Transverse colon (tissue), 4 donors: ENCODE measurements at regions not wholly inside any gene's neighbourhood (a gene's known extent, or its start where the extent isn't known, plus 50 kb on each side); places are given as distances from the start of the nearest gene placed in this dataset.

ENCODE experiments used
- DNase-seq: peaks from one replicate; pipeline ENCODE4 v3.0.0-alpha.2; 2019
- H3K27ac ChIP-seq, 4 donors: fragments of 200-600 bp; sonication (generic); 2 replicates each; pipeline ENCODE4 v1.5.1; 2016 to 2018; ENCODE audit warnings: inconsistent platforms in 4 of 4
- H3K27me3 ChIP-seq: fragments of 200-600 bp; sonication (generic); 2 replicates; pipeline ENCODE4 v1.5.1; 2017; ENCODE audit warnings: inconsistent platforms
- H3K36me3 ChIP-seq, 4 donors: fragments of 200-600 bp; sonication (generic); 2 replicates each; pipeline ENCODE4 v1.5.1; 2017 to 2019; ENCODE audit warnings: inconsistent platforms in 4 of 4
- H3K4me1 ChIP-seq, 4 donors: fragments of 200-600 bp; sonication (generic); 2 replicates each; pipeline ENCODE4 v1.5.1; 2017 to 2020; ENCODE audit warnings: inconsistent platforms in 4 of 4
- H3K4me3 ChIP-seq, 4 donors: fragments of 200-600 bp; sonication (generic); 1 replicate in 1 of 4; 2 replicates in 3 of 4; pipeline versions ENCODE4 v1.5.1 to v1.6.1; 2017 to 2019; ENCODE audit warnings: inconsistent platforms in 4 of 4
- H3K9me3 ChIP-seq, 2 donors: fragments of 200-600 bp; sonication (generic); 2 replicates each; pipeline ENCODE4 v1.5.1; 2017 to 2019; ENCODE audit warnings: inconsistent platforms in 2 of 2
- EP300 ChIP-seq: sonication (generic); formaldehyde crosslinking; IDR thresholded peaks from one replicate; pipeline ENCODE4 v1.6.1; 2017; ENCODE audit warnings: antibody characterized with exemption, low read depth
- POLR2A ChIP-seq: fragments of 450-650 bp; IDR thresholded peaks from one replicate; pipeline ENCODE4 v1.6.1; 2016; ENCODE audit warnings: antibody characterized with exemption, mild to moderate bottlenecking, moderate library complexity
- POLR2AphosphoS5 ChIP-seq, 3 donors: sonication (generic); formaldehyde crosslinking; IDR thresholded peaks; one replicate each; pipeline ENCODE4 v1.6.1; 2016; ENCODE audit warnings: antibody characterized with exemption in 3 of 3
- WGBS, 2 donors: methylation state at CpG; one replicate each; pipeline ENCODE4 v1.1.5; 2018; ENCODE audit warnings: low coverage in 1 of 2; 5-methylcytosine and 5-hydroxymethylcytosine counted together
- in situ Hi-C, 4 donors: fragments of 200-750 bp; cut with MboI; loops; one replicate each; pipeline versions ENCODE4 v1.15.0 to v1.15.1; 2017; ENCODE audit warnings: low sequenced_read_pairs in 3 of 4, low pct_ligation_motif_present in 1 of 4, low pct_unique_long_range_greater_than_20kb in 1 of 4
- intact Hi-C: fragments of 100-400 bp; cut with DNase I; formaldehyde crosslinking; loops from one replicate; pipeline ENCODE4 v1.15.1; 2023; ENCODE audit warnings: low total_unique reads
- TF ChIP-seq, protein P1 (sequence below), 5 experiments: fragments of 200-600 bp in 3 of 5; fragments of 450-650 bp in 2 of 5; sonication (generic) in 3 of 5; IDR thresholded peaks; 1 replicate in 2 of 5; 2 replicates in 3 of 5; pipeline ENCODE4 v1.5.1; 2016 to 2017; ENCODE audit warnings: antibody characterized with exemption in 5 of 5, inconsistent platforms in 3 of 5, mild to moderate bottlenecking in 2 of 5, moderate library complexity in 1 of 5

DNA sequence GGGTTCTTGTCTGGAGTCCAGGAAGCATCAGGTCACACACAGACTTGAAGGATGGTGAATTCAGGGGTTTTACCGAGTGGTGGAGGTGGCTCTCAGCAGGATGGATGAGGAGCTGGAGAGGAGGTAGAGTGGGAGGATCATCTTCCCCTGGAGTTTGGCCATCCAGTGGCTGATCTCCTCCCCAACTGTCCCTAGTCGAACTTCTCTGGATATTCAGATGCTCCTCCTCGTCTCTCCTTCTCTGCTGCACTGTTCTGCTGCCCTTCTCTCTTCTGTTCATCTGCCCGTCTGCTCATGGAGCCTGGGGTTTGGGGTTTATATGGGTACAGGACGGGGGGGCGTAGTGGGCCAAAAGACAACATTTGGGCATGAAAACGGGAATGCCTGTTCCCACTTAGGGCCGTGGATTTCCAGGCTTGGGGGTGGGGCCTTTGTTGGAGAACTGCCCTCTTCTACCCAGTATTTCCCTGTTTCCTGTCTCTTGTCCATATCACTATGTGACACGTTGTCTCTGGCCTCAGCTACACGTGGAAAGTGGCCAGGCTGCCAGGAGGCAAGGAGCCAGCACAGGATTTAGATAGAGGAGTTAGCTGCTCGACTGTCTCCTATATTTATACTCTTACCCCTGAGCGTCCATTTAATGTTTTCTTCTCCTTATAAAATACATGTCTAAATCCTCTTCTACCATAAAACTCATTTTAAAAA is 76.7 kb downstream of the SIPA1L2 start:
- intact Hi-C loops = no loop called here
- Histone ChIP-seq H3K4me1 (peaks cover 4 to 61% (median 25%) of the 10 kb centered on the region in 4 donors), H3K27ac (peak overlapping the region in 3 of 4 donors; percentile 10 to 49 (median 31)), H3K4me3 (no peak overlapping the region), H3K36me3 (no peaks in the 10 kb centered on the region), H3K27me3 (no peaks in the 10 kb centered on the region), H3K9me3 (no peaks in the 10 kb centered on the region)
- whole genome bisulfite sequencing, 2 donors = 19 to 54% methylated on average over 4 to 12 of the region's 12 CpGs
- TF ChIP-seq POLR2A = no peak
- TF ChIP-seq, protein P1, sequence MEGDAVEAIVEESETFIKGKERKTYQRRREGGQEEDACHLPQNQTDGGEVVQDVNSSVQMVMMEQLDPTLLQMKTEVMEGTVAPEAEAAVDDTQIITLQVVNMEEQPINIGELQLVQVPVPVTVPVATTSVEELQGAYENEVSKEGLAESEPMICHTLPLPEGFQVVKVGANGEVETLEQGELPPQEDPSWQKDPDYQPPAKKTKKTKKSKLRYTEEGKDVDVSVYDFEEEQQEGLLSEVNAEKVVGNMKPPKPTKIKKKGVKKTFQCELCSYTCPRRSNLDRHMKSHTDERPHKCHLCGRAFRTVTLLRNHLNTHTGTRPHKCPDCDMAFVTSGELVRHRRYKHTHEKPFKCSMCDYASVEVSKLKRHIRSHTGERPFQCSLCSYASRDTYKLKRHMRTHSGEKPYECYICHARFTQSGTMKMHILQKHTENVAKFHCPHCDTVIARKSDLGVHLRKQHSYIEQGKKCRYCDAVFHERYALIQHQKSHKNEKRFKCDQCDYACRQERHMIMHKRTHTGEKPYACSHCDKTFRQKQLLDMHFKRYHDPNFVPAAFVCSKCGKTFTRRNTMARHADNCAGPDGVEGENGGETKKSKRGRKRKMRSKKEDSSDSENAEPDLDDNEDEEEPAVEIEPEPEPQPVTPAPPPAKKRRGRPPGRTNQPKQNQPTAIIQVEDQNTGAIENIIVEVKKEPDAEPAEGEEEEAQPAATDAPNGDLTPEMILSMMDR (IDR thresholded peaks at IDR 0.05) = no peak
- peak in 2 of 3 donors; percentile 14 to 26 for TF ChIP-seq POLR2AphosphoS5 (IDR thresholded peaks at IDR 0.05)
- DNase-seq = peak; percentile 30
- in situ Hi-C loops = no loop called here

DNA sequence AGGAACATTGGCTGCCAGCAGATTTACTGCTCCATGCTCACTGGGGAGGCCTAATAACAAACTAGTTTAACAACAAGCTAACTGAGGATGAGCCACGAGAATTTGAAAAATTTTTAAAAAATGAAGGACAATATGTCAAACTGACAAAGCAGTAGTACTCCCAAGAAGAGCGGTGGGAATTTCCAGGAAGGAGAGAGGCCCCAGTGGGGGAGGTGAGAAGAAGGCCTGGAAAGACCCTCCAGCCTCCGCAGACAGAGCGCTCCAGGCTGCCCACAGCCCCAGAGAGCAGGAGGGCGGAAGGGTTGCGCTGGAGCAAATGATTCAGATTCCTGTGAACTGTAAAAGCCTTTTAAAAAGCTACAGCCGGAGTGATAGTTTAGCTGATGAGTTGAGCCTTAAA is 78.5 kb downstream of the SIPA1L2 start:
- no peak overlapping the region for H3K27ac ChIP-seq
- intact Hi-C loops = no loop called here
- no peak for DNase-seq
- no peaks in the 10 kb centered on the region for H3K9me3 ChIP-seq
- no peak overlapping the region for H3K4me3 ChIP-seq
- in situ Hi-C loops = no loop called here
- H3K36me3 ChIP-seq = no peaks in the 10 kb centered on the region
- 85 to 87% methylated on average over 6 to 7 of the region's 7 CpGs for WGBS, 2 donors
- TF ChIP-seq POLR2A = no peak
- no peak for TF ChIP-seq EP300
- TF ChIP-seq, protein P1 (IDR thresholded peaks at IDR 0.05) = no peak
- no peak for TF ChIP-seq POLR2AphosphoS5 (IDR thresholded peaks at IDR 0.05)
- H3K4me1 ChIP-seq = peaks cover 4 to 48% (median 16%) of the 10 kb centered on the region in 4 donors
- H3K27me3 ChIP-seq = no peaks in the 10 kb centered on the region

DNA sequence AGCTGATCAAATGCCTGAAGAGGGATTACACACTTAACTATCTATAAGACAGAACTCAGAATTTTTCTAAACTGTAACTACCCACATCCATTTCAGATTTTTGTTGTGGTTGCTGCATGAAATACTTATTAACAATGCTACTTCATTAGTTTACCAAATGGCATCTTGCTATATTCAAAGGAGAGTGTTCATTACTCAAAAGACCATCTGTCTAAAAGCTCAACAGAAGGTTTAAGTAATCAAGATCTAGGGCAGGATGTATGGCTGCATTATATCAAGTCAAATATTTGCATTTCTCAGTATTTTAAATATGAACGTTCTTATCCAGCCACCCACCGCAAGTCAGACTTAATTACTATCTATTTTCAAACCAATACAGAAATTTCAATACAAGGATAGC is 79.9 kb downstream of the SIPA1L2 start:
- H3K27me3 ChIP-seq = no peaks in the 10 kb centered on the region
- intact Hi-C loops (no loop called here), in situ Hi-C loops (no loop called here)
- H3K9me3 ChIP-seq = no peaks in the 10 kb centered on the region
- no peaks in the 10 kb centered on the region for H3K36me3 ChIP-seq
- peaks cover 4 to 35% (median 13%) of the 10 kb centered on the region in 4 donors for H3K4me1 ChIP-seq
- WGBS, 2 donors = 38 to 40% methylated on average over 2 of the region's 2 CpGs
- H3K27ac ChIP-seq = no peak overlapping the region
- DNase-seq = no peak
- no peak overlapping the region for H3K4me3 ChIP-seq
- no peak for TF ChIP-seq EP300
- no peak for TF ChIP-seq POLR2A
- TF ChIP-seq, protein P1 (IDR thresholded peaks at IDR 0.05) = no peak
- no peak for TF ChIP-seq POLR2AphosphoS5 (IDR thresholded peaks at IDR 0.05)

DNA sequence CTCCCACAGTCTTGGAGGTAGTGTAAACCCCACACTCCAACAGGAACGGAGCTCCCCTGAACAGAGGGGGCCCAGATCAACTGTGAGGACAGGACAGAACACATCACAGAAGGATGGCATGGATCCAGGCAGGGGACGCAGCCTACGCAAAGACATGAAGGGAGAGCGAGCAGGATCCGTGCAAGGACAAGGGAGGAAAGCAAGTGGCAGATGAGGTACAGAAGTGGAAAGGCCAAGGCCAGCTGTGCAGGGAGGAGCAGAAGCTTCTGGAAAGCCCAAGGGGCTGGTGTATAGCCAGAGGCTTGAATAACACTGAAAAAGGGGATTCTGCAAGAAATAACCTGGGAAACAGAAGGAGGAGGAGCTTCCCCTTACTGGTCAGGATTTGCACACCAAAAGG is 81.2 kb downstream of the SIPA1L2 start:
- DNase-seq = no peak
- H3K4me1 ChIP-seq = peaks cover 0 to 21% (median 3%) of the 10 kb centered on the region in 4 donors
- in situ Hi-C loops = no loop called here
- WGBS, 2 donors = 85 to 86% methylated on average over 4 to 5 of the region's 5 CpGs
- TF ChIP-seq, protein P1 (IDR thresholded peaks at IDR 0.05) = no peak
- TF ChIP-seq POLR2AphosphoS5 (IDR thresholded peaks at IDR 0.05) = no peak
- TF ChIP-seq POLR2A = no peak
- no peak for TF ChIP-seq EP300
- H3K27ac ChIP-seq = no peak overlapping the region
- no peak overlapping the region for H3K4me3 ChIP-seq
- no peaks in the 10 kb centered on the region for H3K36me3 ChIP-seq
- H3K27me3 ChIP-seq = no peaks in the 10 kb centered on the region
- H3K9me3 ChIP-seq = no peaks in the 10 kb centered on the region
- intact Hi-C loops = no loop called here
